ENCODE measurements at regions not wholly inside any gene's neighbourhood (a gene's known extent, or its start where the extent isn't known, plus 50 kb on each side); places are given as distances from the start of the nearest gene placed in this dataset.

DNA sequence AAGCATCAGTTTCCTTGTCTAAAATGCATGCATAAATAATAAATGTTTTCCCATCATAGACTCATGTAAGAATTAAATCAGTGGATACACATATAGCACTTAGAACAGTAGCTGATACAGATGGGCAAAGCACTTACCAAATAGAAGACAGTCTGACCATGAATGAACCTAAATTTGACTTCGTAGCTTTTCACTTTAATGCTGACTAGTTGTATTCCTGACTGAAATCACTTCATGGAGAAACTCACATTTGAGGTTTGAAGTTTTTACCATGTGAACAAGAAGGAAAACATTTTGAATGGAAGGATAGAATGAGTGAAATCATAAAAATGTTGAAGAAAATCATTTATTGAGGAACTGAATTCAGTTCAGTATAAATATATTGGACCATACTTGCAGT lies 68.8 kb upstream of the TMCO5A start:
- Histone ChIP-seq H3K9ac (ENCODE audit: low read depth in 1 of 2, low read length in 2 of 2) (no peak overlapping the region), H3K27ac (ENCODE audit: low read depth, low read length) (no peak overlapping the region), H3K9me3 (ENCODE audit: control insufficient read depth in 1 of 2, low read length in 2 of 2) (no peaks in the 10 kb centered on the region), H3K4me1 (ENCODE audit: control insufficient read depth in 1 of 2, insufficient read depth in 2 of 2, low read length in 2 of 2) (no peaks in the 10 kb centered on the region), H3K27me3 (ENCODE audit: control insufficient read depth in 1 of 2, insufficient read depth in 2 of 2, low read length in 2 of 2) (peaks cover 0 to 2% of the 10 kb centered on the region in 2 donors), H3K4me3 (ENCODE audit: low read depth in 1 of 2, low read length in 2 of 2) (no peak overlapping the region), H3K36me3 (ENCODE audit: control insufficient read depth in 1 of 2, insufficient read depth in 2 of 2, low read length in 2 of 2) (no peaks in the 10 kb centered on the region)

GRCh38 chr15:37870711-37871110 lies 63.7 kb upstream of the TMCO5A start:
- H3K4me1 ChIP-seq (ENCODE audit: control insufficient read depth in 1 of 2, insufficient read depth in 2 of 2, low read length in 2 of 2): no peaks in the 10 kb centered on the region
- peaks cover 0 to 2% of the 10 kb centered on the region in 2 donors for H3K27me3 ChIP-seq (ENCODE audit: control insufficient read depth in 1 of 2, insufficient read depth in 2 of 2, low read length in 2 of 2)
- no peaks in the 10 kb centered on the region for H3K36me3 ChIP-seq (ENCODE audit: control insufficient read depth in 1 of 2, insufficient read depth in 2 of 2, low read length in 2 of 2)
- H3K27ac ChIP-seq (ENCODE audit: low read depth, low read length): no peak overlapping the region
- H3K4me3 ChIP-seq (ENCODE audit: low read depth in 1 of 2, low read length in 2 of 2): no peak overlapping the region
- no peaks in the 10 kb centered on the region for H3K9me3 ChIP-seq (ENCODE audit: control insufficient read depth in 1 of 2, low read length in 2 of 2)
- H3K9ac ChIP-seq (ENCODE audit: low read depth in 1 of 2, low read length in 2 of 2): no peak overlapping the region

- Histone ChIP-seq H3K9ac (ENCODE audit: low read depth in 1 of 2, low read length in 2 of 2) (no peak overlapping the region), H3K36me3 (ENCODE audit: control insufficient read depth in 1 of 2, insufficient read depth in 2 of 2, low read length in 2 of 2) (no peaks in the 10 kb centered on the region), H3K4me1 (ENCODE audit: control insufficient read depth in 1 of 2, insufficient read depth in 2 of 2, low read length in 2 of 2) (no peaks in the 10 kb centered on the region), H3K4me3 (ENCODE audit: low read depth in 1 of 2, low read length in 2 of 2) (no peak overlapping the region), H3K27me3 (ENCODE audit: control insufficient read depth in 1 of 2, insufficient read depth in 2 of 2, low read length in 2 of 2) (peaks cover 0 to 4% of the 10 kb centered on the region in 2 donors), H3K27ac (ENCODE audit: low read depth, low read length) (no peak overlapping the region), H3K9me3 (ENCODE audit: control insufficient read depth in 1 of 2, low read length in 2 of 2) (no peaks in the 10 kb centered on the region)
Measured at GRCh38 chr15:37872661-37873060, 61.8 kb upstream of the TMCO5A start.

DNA sequence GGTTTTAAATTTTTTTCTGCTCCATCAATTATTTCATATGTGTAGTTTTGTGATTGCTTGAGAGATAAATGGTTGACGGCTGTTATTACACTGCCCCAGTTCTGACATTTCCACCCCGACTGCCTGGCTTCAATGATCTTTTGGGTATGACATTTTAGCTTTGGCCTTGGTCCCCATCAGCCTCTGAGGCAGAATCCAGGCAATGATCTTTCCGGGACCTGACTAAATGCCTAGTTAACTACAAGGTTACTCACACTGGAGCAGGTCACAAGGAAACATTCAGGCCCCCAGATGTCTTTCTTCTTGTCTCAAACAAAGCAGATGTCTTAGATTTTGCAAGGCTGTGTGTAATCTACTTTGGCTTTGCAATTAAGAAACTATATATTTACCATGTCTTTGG lies 61.1 kb upstream of the TMCO5A start:
- peaks cover 0 to 4% of the 10 kb centered on the region in 2 donors for H3K27me3 ChIP-seq (ENCODE audit: control insufficient read depth in 1 of 2, insufficient read depth in 2 of 2, low read length in 2 of 2)
- no peak overlapping the region for H3K27ac ChIP-seq (ENCODE audit: low read depth, low read length)
- H3K36me3 ChIP-seq (ENCODE audit: control insufficient read depth in 1 of 2, insufficient read depth in 2 of 2, low read length in 2 of 2): no peaks in the 10 kb centered on the region
- no peak overlapping the region for H3K4me3 ChIP-seq (ENCODE audit: low read depth in 1 of 2, low read length in 2 of 2)
- H3K9ac ChIP-seq (ENCODE audit: low read depth in 1 of 2, low read length in 2 of 2): no peak overlapping the region
- no peaks in the 10 kb centered on the region for H3K9me3 ChIP-seq (ENCODE audit: control insufficient read depth in 1 of 2, low read length in 2 of 2)
- H3K4me1 ChIP-seq (ENCODE audit: control insufficient read depth in 1 of 2, insufficient read depth in 2 of 2, low read length in 2 of 2): no peaks in the 10 kb centered on the region

GRCh38 chr15:37876900-37877299 lies 57.5 kb upstream of the TMCO5A start:
- no peaks in the 10 kb centered on the region for H3K9me3 ChIP-seq (ENCODE audit: control insufficient read depth in 1 of 2, low read length in 2 of 2)
- H3K9ac ChIP-seq (ENCODE audit: low read depth in 1 of 2, low read length in 2 of 2): no peak overlapping the region
- H3K36me3 ChIP-seq (ENCODE audit: control insufficient read depth in 1 of 2, insufficient read depth in 2 of 2, low read length in 2 of 2): no peaks in the 10 kb centered on the region
- H3K4me1 ChIP-seq (ENCODE audit: control insufficient read depth in 1 of 2, insufficient read depth in 2 of 2, low read length in 2 of 2): no peaks in the 10 kb centered on the region
- H3K27me3 ChIP-seq (ENCODE audit: control insufficient read depth in 1 of 2, insufficient read depth in 2 of 2, low read length in 2 of 2): peaks cover 5 to 6% of the 10 kb centered on the region in 2 donors
- no peak overlapping the region for H3K4me3 ChIP-seq (ENCODE audit: low read depth in 1 of 2, low read length in 2 of 2)
- H3K27ac ChIP-seq (ENCODE audit: low read depth, low read length): no peak overlapping the region

GRCh38 chr15:37877851-37878741 lies 56.3 kb upstream of the TMCO5A start:
- Histone ChIP-seq H3K4me3 (ENCODE audit: low read depth in 1 of 2, low read length in 2 of 2) (no peak overlapping the region), H3K36me3 (ENCODE audit: control insufficient read depth in 1 of 2, insufficient read depth in 2 of 2, low read length in 2 of 2) (no peaks in the 10 kb centered on the region), H3K9ac (ENCODE audit: low read depth in 1 of 2, low read length in 2 of 2) (no peak overlapping the region), H3K9me3 (ENCODE audit: control insufficient read depth in 1 of 2, low read length in 2 of 2) (no peaks in the 10 kb centered on the region), H3K4me1 (ENCODE audit: control insufficient read depth in 1 of 2, insufficient read depth in 2 of 2, low read length in 2 of 2) (no peaks in the 10 kb centered on the region), H3K27me3 (ENCODE audit: control insufficient read depth in 1 of 2, insufficient read depth in 2 of 2, low read length in 2 of 2) (peaks cover 5 to 6% of the 10 kb centered on the region in 2 donors), H3K27ac (ENCODE audit: low read depth, low read length) (no peak overlapping the region)

DNA sequence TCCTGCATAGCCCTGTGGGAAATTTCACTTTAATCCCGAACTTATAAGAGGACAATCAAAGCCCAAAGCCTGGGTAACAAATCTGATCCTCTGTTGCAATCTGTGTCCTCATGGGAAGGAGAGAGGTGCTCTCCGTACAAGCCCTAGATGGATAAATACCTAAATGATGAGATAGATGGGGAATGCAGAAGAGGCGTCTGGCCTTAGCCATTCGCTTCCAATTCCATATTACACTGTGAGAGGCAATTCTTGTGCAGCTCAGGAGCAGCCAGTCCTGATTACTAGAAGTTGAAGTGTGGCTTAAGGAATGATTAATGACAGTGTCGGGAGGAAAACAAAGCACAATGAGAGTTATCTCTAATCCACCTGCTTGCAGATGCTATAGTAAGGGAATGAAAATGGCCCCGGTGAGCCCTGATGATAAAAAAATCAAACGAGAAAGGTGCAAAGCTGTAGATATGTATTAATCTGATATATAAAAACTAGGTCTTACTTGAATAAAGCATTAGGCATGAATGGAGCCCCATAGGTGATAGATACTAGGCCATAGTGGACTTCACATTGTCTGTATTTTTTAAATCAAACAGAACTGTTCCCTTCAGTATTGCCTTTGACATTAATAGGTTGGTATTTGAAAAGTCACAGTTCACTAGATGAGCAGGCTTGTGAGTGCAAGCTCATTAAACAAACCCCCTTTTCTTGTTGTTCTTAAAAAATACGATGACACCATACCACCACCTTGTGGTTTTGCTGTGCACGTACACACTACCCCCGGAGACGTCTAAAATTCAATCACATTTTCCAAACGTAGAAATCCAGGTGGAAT lies 54.2 kb upstream of the TMCO5A start:
- H3K9ac ChIP-seq (ENCODE audit: low read depth in 1 of 2, low read length in 2 of 2): no peak overlapping the region
- peaks cover 5 to 6% of the 10 kb centered on the region in 2 donors for H3K27me3 ChIP-seq (ENCODE audit: control insufficient read depth in 1 of 2, insufficient read depth in 2 of 2, low read length in 2 of 2)
- H3K36me3 ChIP-seq (ENCODE audit: control insufficient read depth in 1 of 2, insufficient read depth in 2 of 2, low read length in 2 of 2): no peaks in the 10 kb centered on the region
- H3K27ac ChIP-seq (ENCODE audit: low read depth, low read length): no peak overlapping the region
- no peak overlapping the region for H3K4me3 ChIP-seq (ENCODE audit: low read depth in 1 of 2, low read length in 2 of 2)
- no peaks in the 10 kb centered on the region for H3K4me1 ChIP-seq (ENCODE audit: control insufficient read depth in 1 of 2, insufficient read depth in 2 of 2, low read length in 2 of 2)
- no peaks in the 10 kb centered on the region for H3K9me3 ChIP-seq (ENCODE audit: control insufficient read depth in 1 of 2, low read length in 2 of 2)

DNA sequence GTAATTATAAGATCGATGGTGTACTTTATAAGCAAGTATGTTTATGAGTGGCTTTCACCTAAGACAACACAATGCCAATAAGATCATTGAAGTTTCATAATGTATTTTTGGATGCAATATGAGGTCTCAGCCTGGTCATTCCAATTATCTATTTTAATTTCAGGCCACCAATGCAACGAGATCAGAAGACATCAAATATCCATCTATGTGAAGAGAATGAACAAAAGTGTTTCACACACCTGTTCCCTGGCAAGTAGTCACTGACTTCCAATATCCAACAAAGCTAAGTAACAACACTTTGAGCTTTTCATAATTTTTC lies 53.6 kb upstream of the TMCO5A start:
- Histone ChIP-seq H3K4me1 (ENCODE audit: control insufficient read depth in 1 of 2, insufficient read depth in 2 of 2, low read length in 2 of 2) (no peaks in the 10 kb centered on the region), H3K36me3 (ENCODE audit: control insufficient read depth in 1 of 2, insufficient read depth in 2 of 2, low read length in 2 of 2) (no peaks in the 10 kb centered on the region), H3K4me3 (ENCODE audit: low read depth in 1 of 2, low read length in 2 of 2) (no peak overlapping the region), H3K27ac (ENCODE audit: low read depth, low read length) (no peak overlapping the region), H3K9ac (ENCODE audit: low read depth in 1 of 2, low read length in 2 of 2) (no peak overlapping the region), H3K27me3 (ENCODE audit: control insufficient read depth in 1 of 2, insufficient read depth in 2 of 2, low read length in 2 of 2) (peaks cover 5 to 6% of the 10 kb centered on the region in 2 donors), H3K9me3 (ENCODE audit: control insufficient read depth in 1 of 2, low read length in 2 of 2) (no peaks in the 10 kb centered on the region)

- Histone ChIP-seq H3K36me3 (ENCODE audit: control insufficient read depth in 1 of 2, insufficient read depth in 2 of 2, low read length in 2 of 2) (no peaks in the 10 kb centered on the region), H3K27me3 (ENCODE audit: control insufficient read depth in 1 of 2, insufficient read depth in 2 of 2, low read length in 2 of 2) (peaks cover 4 to 5% of the 10 kb centered on the region in 2 donors), H3K9me3 (ENCODE audit: control insufficient read depth in 1 of 2, low read length in 2 of 2) (no peaks in the 10 kb centered on the region), H3K4me3 (ENCODE audit: low read depth in 1 of 2, low read length in 2 of 2) (no peak overlapping the region), H3K27ac (ENCODE audit: low read depth, low read length) (no peak overlapping the region), H3K4me1 (ENCODE audit: control insufficient read depth in 1 of 2, insufficient read depth in 2 of 2, low read length in 2 of 2) (no peaks in the 10 kb centered on the region), H3K9ac (ENCODE audit: low read depth in 1 of 2, low read length in 2 of 2) (no peak overlapping the region)
Measured at GRCh38 chr15:37881237-37882013, 53.0 kb upstream of the TMCO5A start.

DNA sequence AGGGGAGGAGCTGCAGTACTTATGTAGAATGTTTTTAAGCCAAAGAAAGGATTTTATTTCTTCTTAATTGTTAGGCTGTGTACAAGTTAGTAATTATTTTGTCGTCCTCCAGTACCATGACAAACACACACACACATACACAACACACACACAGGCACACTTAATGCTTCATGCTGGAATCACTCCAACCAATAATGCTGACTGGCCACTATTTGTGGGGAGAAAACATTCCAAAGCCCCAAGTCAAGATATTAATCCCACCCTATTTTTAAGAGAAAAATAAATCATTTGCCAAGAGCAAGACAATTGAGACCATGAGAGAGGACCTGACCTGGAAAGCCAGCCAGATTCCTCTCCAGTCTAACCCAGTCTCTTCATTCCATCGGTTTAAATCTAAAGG lies 51.8 kb upstream of the TMCO5A start:
- Histone ChIP-seq H3K9ac (ENCODE audit: low read depth in 1 of 2, low read length in 2 of 2) (no peak overlapping the region), H3K4me3 (ENCODE audit: low read depth in 1 of 2, low read length in 2 of 2) (no peak overlapping the region), H3K27me3 (ENCODE audit: control insufficient read depth in 1 of 2, insufficient read depth in 2 of 2, low read length in 2 of 2) (peaks cover 4 to 5% of the 10 kb centered on the region in 2 donors), H3K4me1 (ENCODE audit: control insufficient read depth in 1 of 2, insufficient read depth in 2 of 2, low read length in 2 of 2) (no peaks in the 10 kb centered on the region), H3K9me3 (ENCODE audit: control insufficient read depth in 1 of 2, low read length in 2 of 2) (no peaks in the 10 kb centered on the region), H3K36me3 (ENCODE audit: control insufficient read depth in 1 of 2, insufficient read depth in 2 of 2, low read length in 2 of 2) (no peaks in the 10 kb centered on the region), H3K27ac (ENCODE audit: low read depth, low read length) (no peak overlapping the region)

Measured in duodenal mucosa (tissue), 2 donors.